ENCODE measurements at regions not wholly inside any gene's neighbourhood (a gene's known extent, or its start where the extent isn't known, plus 50 kb on each side); places are given as distances from the start of the nearest gene placed in this dataset.

DNA sequence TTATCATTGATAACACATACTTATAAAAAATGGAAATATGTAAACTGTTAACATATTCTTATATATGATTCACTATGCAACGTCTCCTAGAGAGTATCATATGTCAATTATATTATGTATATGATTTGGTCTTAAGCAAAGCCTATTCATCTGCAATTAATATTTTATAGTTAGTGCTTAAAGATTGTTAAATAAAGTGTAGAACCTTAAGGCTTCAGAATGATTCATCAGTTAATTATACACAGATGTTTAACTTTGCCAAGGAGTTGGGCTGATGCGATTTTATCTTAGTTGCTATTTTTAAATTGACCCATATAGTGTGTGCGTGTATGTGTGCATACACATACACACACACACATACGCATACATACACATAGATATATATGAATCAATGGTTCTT lies 323.1 kb downstream of the RBM43 start:
- no peak for TF ChIP-seq FOS (IDR thresholded peaks at IDR 0.05; ENCODE audit: borderline replicate concordance, insufficient read depth, low read length)
- TF ChIP-seq, protein P1, sequence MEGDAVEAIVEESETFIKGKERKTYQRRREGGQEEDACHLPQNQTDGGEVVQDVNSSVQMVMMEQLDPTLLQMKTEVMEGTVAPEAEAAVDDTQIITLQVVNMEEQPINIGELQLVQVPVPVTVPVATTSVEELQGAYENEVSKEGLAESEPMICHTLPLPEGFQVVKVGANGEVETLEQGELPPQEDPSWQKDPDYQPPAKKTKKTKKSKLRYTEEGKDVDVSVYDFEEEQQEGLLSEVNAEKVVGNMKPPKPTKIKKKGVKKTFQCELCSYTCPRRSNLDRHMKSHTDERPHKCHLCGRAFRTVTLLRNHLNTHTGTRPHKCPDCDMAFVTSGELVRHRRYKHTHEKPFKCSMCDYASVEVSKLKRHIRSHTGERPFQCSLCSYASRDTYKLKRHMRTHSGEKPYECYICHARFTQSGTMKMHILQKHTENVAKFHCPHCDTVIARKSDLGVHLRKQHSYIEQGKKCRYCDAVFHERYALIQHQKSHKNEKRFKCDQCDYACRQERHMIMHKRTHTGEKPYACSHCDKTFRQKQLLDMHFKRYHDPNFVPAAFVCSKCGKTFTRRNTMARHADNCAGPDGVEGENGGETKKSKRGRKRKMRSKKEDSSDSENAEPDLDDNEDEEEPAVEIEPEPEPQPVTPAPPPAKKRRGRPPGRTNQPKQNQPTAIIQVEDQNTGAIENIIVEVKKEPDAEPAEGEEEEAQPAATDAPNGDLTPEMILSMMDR (IDR thresholded peaks at IDR 0.05; ENCODE audit: extremely low read depth in 1 of 2, insufficient read depth in 1 of 2, low read depth in 1 of 2, low read length in 2 of 2), result no peak
- TF ChIP-seq POLR2AphosphoS5 (IDR thresholded peaks at IDR 0.05; ENCODE audit: insufficient read depth, low read depth, low read length), result no peak
- no peak for TF ChIP-seq POLR2A (IDR thresholded peaks at IDR 0.05; ENCODE audit: low read depth, low read length)
- no peak for TF ChIP-seq EZH2 (IDR thresholded peaks at IDR 0.05; ENCODE audit: borderline replicate concordance, low read depth, low read length, severe bottlenecking)
- no peak for TF ChIP-seq MAX (IDR thresholded peaks at IDR 0.05; ENCODE audit: insufficient read depth, insufficient read length)
- no peak for TF ChIP-seq MYC (IDR thresholded peaks at IDR 0.05; ENCODE audit: low read depth, low read length)
- TF ChIP-seq GATA2 (IDR thresholded peaks at IDR 0.05; ENCODE audit: insufficient read depth, insufficient read length, low read depth, low read length), result no peak

All from endothelial cell of umbilical vein (primary cell).